WTC11 (cell line): ENCODE measurements at regions not wholly inside any gene's neighbourhood (a gene's known extent, or its start where the extent isn't known, plus 50 kb on each side); places are given as distances from the start of the nearest gene placed in this dataset.

ENCODE experiments used
- ATF1 ChIP-seq: sonication (generic); formaldehyde crosslinking; IDR thresholded peaks from 2 replicates; pipeline ENCODE4 v1.8.1; 2023; ENCODE audit warnings: mild to moderate bottlenecking, moderate library complexity, missing genetic modification reagents
- FOXK1 ChIP-seq: sonication (generic); formaldehyde crosslinking; IDR thresholded peaks from 2 replicates; pipeline ENCODE4 v1.8.0; 2022; ENCODE audit warnings: mild to moderate bottlenecking, moderate library complexity, missing genetic modification reagents
- ZNF263 ChIP-seq: sonication (generic); formaldehyde crosslinking; IDR thresholded peaks from 2 replicates; pipeline ENCODE4 v1.8.1; 2022; ENCODE audit warnings: low read depth, mild to moderate bottlenecking, moderate library complexity, missing genetic modification reagents
- TF ChIP-seq, protein P1 (sequence below): fragments of 250-450 bp; sonication (Bioruptor Pico); IDR thresholded peaks from 2 replicates; pipeline ENCODE4 v2.1.2; 2022; ENCODE audit warnings: mild to moderate bottlenecking, moderate library complexity
- TF ChIP-seq, protein P2 (sequence below): sonication (generic); formaldehyde crosslinking; IDR thresholded peaks from 2 replicates; pipeline ENCODE4 v1.8.0; 2022; ENCODE audit warnings: mild to moderate bottlenecking, missing genetic modification reagents
- TF ChIP-seq, protein P3 (sequence below): fragments of 200-600 bp; IDR thresholded peaks from 2 replicates; pipeline ENCODE4 v1.8.0; 2022; ENCODE audit warnings: antibody characterized with exemption
- TF ChIP-seq, protein P4 (sequence below): sonication (generic); formaldehyde crosslinking; IDR thresholded peaks from 2 replicates; pipeline ENCODE4 v1.8.1; 2023; ENCODE audit warnings: mild to moderate bottlenecking, missing genetic modification reagents, moderate library complexity

DNA sequence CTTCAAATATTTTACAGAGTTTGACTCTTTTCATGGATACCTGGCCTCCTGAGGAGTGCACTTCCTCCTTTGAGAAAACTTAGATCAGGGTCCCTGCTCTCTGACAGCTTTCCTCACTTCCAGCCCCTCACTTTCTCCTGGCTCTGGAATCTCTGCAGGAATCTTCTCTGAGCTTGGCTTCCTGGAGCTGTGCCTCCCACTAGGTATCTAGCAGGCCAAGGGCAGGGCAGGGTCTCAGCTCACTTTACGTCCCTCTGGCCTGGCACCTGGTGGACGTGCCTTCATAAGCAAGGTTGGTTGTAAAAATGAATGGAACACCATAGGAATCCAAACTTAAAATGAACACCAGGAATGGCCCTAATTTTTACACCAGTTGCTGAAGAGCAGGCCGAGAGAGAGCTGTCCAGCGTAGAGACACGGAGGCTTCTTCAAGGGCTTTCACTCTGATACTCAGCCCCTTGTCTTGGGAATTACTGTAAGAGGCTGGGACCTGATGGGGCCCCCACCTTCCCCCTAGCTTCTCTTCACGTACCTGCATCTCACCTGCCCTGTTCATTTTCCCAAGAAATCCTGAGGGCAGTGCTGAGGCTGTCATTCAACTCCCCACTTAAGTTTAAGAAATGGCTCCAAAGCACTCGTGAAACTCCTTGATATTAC is 426.9 kb upstream of the ID2 start:
- TF ChIP-seq, protein P1, sequence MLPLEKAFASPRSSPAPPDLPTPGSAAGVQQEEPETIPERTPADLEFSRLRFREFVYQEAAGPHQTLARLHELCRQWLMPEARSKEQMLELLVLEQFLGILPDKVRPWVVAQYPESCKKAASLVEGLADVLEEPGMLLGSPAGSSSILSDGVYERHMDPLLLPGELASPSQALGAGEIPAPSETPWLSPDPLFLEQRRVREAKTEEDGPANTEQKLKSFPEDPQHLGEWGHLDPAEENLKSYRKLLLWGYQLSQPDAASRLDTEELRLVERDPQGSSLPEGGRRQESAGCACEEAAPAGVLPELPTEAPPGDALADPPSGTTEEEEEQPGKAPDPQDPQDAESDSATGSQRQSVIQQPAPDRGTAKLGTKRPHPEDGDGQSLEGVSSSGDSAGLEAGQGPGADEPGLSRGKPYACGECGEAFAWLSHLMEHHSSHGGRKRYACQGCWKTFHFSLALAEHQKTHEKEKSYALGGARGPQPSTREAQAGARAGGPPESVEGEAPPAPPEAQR (CRISPR knock-in tag), result no peak
- TF ChIP-seq, protein P2, sequence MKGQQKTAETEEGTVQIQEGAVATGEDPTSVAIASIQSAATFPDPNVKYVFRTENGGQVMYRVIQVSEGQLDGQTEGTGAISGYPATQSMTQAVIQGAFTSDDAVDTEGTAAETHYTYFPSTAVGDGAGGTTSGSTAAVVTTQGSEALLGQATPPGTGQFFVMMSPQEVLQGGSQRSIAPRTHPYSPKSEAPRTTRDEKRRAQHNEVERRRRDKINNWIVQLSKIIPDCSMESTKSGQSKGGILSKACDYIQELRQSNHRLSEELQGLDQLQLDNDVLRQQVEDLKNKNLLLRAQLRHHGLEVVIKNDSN (CRISPR knock-in tag), result no peak
- TF ChIP-seq, protein P3, sequence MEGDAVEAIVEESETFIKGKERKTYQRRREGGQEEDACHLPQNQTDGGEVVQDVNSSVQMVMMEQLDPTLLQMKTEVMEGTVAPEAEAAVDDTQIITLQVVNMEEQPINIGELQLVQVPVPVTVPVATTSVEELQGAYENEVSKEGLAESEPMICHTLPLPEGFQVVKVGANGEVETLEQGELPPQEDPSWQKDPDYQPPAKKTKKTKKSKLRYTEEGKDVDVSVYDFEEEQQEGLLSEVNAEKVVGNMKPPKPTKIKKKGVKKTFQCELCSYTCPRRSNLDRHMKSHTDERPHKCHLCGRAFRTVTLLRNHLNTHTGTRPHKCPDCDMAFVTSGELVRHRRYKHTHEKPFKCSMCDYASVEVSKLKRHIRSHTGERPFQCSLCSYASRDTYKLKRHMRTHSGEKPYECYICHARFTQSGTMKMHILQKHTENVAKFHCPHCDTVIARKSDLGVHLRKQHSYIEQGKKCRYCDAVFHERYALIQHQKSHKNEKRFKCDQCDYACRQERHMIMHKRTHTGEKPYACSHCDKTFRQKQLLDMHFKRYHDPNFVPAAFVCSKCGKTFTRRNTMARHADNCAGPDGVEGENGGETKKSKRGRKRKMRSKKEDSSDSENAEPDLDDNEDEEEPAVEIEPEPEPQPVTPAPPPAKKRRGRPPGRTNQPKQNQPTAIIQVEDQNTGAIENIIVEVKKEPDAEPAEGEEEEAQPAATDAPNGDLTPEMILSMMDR, result no peak
- no peak for TF ChIP-seq FOXK1 (CRISPR knock-in tag)
- TF ChIP-seq, protein P4, sequence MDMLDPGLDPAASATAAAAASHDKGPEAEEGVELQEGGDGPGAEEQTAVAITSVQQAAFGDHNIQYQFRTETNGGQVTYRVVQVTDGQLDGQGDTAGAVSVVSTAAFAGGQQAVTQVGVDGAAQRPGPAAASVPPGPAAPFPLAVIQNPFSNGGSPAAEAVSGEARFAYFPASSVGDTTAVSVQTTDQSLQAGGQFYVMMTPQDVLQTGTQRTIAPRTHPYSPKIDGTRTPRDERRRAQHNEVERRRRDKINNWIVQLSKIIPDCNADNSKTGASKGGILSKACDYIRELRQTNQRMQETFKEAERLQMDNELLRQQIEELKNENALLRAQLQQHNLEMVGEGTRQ, result no peak
- TF ChIP-seq ATF1, result no peak
- no peak for TF ChIP-seq ZNF263 (CRISPR knock-in tag)
